Nephron progenitor cell (in vitro differentiated cells): ENCODE measurements at regions not wholly inside any gene's neighbourhood (a gene's known extent, or its start where the extent isn't known, plus 50 kb on each side); places are given as distances from the start of the nearest gene placed in this dataset.

Source experiments
- DNase-seq: peaks from one replicate; pipeline ENCODE4 v3.0.0; 2021
- H3K27ac Mint-ChIP-seq: 2 replicates; pipeline ENCODE4 v1.8.0; 2021; ENCODE audit warnings: mild to moderate bottlenecking, moderate library complexity, mixed read lengths
- H3K27me3 Mint-ChIP-seq: 2 replicates; pipeline ENCODE4 v1.8.0; 2021; ENCODE audit warnings: mild to moderate bottlenecking, low read depth, mixed read lengths; ENCODE audit not compliant: poor library complexity
- H3K36me3 Mint-ChIP-seq: 2 replicates; pipeline ENCODE4 v1.8.0; 2021; ENCODE audit warnings: low read depth, mixed read lengths
- H3K4me1 Mint-ChIP-seq: 2 replicates; pipeline ENCODE4 v1.8.0; 2021; ENCODE audit warnings: mixed read lengths
- H3K4me3 Mint-ChIP-seq: 2 replicates; pipeline ENCODE4 v1.8.0; 2021; ENCODE audit warnings: mild to moderate bottlenecking, moderate library complexity, mixed read lengths
- H3K9me3 Mint-ChIP-seq: 2 replicates; pipeline ENCODE4 v1.8.0; 2021; ENCODE audit warnings: mild to moderate bottlenecking, moderate library complexity, mixed read lengths
- TF ChIP-seq, protein P1 (sequence below): fragments of 200-600 bp; sonication (generic); IDR thresholded peaks from 2 replicates; pipeline ENCODE4 v1.5.0; 2021; ENCODE audit warnings: antibody characterized with exemption

DNA sequence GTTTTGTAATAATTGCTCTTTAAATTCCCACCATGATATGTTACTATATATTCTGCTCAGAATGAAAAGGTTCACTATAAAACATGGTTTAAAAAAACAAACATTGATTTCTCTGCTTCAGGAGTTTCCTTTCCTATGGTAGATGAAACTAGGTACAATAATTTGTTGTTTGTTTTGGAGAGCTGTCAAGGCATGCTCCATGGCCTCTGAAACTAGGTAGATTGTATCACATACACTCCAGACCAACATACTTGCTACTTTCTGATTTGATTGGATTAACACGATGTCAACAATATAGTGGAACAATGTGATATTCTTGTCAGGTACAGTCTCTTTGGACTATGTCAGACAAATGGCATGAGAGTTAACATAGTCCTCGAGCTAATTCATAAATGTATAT is 452.7 kb upstream of the CDH9 start:
- H3K4me1 Mint-ChIP-seq: no peaks in the 10 kb centered on the region
- H3K27ac Mint-ChIP-seq: no peak overlapping the region
- H3K4me3 Mint-ChIP-seq: no peak overlapping the region
- TF ChIP-seq, protein P1, sequence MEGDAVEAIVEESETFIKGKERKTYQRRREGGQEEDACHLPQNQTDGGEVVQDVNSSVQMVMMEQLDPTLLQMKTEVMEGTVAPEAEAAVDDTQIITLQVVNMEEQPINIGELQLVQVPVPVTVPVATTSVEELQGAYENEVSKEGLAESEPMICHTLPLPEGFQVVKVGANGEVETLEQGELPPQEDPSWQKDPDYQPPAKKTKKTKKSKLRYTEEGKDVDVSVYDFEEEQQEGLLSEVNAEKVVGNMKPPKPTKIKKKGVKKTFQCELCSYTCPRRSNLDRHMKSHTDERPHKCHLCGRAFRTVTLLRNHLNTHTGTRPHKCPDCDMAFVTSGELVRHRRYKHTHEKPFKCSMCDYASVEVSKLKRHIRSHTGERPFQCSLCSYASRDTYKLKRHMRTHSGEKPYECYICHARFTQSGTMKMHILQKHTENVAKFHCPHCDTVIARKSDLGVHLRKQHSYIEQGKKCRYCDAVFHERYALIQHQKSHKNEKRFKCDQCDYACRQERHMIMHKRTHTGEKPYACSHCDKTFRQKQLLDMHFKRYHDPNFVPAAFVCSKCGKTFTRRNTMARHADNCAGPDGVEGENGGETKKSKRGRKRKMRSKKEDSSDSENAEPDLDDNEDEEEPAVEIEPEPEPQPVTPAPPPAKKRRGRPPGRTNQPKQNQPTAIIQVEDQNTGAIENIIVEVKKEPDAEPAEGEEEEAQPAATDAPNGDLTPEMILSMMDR: no peak
- no peak for DNase-seq
- no peaks in the 10 kb centered on the region for H3K27me3 Mint-ChIP-seq
- H3K9me3 Mint-ChIP-seq: no peaks in the 10 kb centered on the region
- no peaks in the 10 kb centered on the region for H3K36me3 Mint-ChIP-seq

DNA sequence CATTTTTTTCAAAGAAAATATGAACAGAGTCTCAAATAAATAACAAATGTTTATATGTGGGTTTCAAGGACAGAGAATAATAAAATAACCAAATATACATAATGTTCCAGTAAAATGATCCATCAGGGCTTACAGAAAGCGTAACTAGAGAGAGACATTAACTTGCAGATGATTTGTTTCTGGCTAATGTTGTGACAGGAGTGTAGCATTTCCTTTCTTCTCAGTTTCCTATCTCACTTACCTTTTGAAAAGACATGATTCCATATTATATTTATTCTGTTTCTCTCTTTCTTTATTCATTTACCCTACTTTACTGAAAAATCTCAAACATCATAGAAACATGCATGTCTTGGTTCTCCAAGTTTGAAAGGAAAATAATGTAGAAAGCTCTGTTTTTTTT is 451.3 kb upstream of the CDH9 start:
- no peaks in the 10 kb centered on the region for H3K4me1 Mint-ChIP-seq
- H3K27me3 Mint-ChIP-seq: no peaks in the 10 kb centered on the region
- no peak for DNase-seq
- no peak overlapping the region for H3K27ac Mint-ChIP-seq
- TF ChIP-seq, protein P1: no peak
- no peaks in the 10 kb centered on the region for H3K9me3 Mint-ChIP-seq
- no peaks in the 10 kb centered on the region for H3K36me3 Mint-ChIP-seq
- no peak overlapping the region for H3K4me3 Mint-ChIP-seq

DNA sequence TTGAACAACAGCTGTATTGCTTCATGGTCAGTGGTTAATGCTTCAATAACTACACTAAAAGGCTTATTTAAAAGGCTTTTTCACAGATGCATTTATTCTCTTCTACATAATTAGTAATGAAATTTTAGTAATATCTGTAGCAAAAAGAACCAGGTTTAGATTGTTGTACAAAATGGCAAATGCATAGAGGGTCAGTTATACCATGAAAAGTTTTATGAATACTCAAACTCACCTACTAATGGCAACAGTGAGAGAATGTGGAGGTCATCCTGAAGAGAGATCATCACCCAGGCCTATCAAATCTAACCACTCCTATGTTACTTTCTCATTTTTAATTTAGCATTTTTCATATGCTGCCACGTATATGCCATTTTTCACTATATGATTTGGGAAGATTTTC is 444.3 kb upstream of the CDH9 start:
- no peak overlapping the region for H3K4me3 Mint-ChIP-seq
- H3K27me3 Mint-ChIP-seq: no peaks in the 10 kb centered on the region
- peaks cover 13% of the 10 kb centered on the region for H3K36me3 Mint-ChIP-seq
- no peaks in the 10 kb centered on the region for H3K4me1 Mint-ChIP-seq
- H3K27ac Mint-ChIP-seq: no peak overlapping the region
- H3K9me3 Mint-ChIP-seq: peaks cover 8% of the 10 kb centered on the region
- TF ChIP-seq, protein P1: no peak
- DNase-seq: no peak

DNA sequence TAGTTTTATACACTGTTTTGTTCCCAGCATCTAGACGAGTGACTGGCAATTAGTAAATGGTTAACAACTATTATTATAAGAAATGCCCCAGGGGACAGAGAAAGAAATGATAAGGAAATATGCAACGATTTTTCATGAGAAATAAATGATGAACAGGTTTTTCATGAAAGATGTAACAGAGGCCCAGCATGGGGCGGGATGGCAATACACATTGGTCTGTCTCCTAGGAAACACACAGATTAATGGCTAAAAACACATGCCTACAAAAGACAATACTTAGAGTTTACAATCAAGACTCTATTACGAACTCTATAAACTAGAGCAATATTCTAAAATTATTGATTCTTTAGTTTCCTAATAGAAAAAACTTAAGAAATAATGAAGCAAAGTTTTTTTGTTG is 441.5 kb upstream of the CDH9 start:
- Mint-ChIP-seq H3K4me3 (no peak overlapping the region), H3K4me1 (no peaks in the 10 kb centered on the region), H3K9me3 (peaks cover 36% of the 10 kb centered on the region), H3K36me3 (peaks cover 41% of the 10 kb centered on the region), H3K27me3 (no peaks in the 10 kb centered on the region), H3K27ac (no peak overlapping the region)
- DNase-seq: no peak
- TF ChIP-seq, protein P1: no peak

DNA sequence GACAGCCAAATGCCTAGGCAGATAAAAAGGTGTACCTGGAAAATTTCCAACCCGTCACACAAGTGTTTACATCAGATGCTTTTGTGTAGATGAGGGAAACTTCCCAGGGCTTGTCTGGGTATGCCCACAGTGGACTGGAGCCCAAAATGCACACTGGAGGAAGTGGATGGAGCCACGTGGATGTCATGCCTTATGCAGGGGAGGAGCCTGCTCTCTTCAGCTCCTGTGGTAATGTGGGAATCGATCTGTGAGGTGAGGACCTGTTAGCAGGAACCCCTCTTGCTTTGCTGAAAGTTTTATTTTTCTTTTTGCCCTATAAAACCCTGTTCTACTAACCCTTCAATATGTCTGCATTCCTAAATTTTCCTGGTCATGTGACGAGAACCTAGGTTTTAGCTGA is 439.2 kb upstream of the CDH9 start:
- H3K4me3 Mint-ChIP-seq: no peak overlapping the region
- H3K27ac Mint-ChIP-seq: no peak overlapping the region
- peaks cover 4% of the 10 kb centered on the region for H3K4me1 Mint-ChIP-seq
- TF ChIP-seq, protein P1: no peak
- peaks cover 48% of the 10 kb centered on the region for H3K9me3 Mint-ChIP-seq
- H3K27me3 Mint-ChIP-seq: no peaks in the 10 kb centered on the region
- H3K36me3 Mint-ChIP-seq: peaks cover 52% of the 10 kb centered on the region
- no peak for DNase-seq

DNA sequence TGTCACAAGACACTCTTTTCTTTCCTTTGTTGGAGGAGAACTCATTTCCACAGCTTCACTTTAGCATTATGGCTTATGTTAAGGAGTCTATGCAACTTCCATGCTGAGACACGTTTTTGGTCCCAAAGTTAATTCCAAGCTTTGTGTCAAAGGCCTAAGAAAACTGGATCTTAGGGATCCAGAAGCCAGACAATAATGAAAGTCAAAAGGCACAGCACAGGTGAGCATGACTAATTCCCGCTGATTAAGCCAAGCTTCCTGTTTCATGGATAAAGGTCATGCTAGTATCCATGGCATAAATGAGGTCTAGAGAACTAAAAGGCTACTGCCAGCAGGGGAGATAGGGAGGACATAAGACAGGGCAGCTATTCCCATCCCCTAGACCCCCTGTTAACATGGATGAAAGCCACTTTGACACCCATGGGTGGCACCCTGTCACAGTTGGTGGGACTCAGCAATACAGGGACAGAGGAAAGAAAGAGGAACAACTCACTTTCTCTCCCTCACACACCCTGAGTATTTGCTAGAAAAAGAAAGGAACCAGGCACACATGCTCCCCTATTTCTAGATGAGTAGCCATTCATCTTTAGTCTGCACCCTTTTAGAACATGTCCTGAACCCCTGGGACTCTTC is 438.1 kb upstream of the CDH9 start:
- peaks cover 57% of the 10 kb centered on the region for H3K9me3 Mint-ChIP-seq
- no peak overlapping the region for H3K4me3 Mint-ChIP-seq
- H3K27ac Mint-ChIP-seq: no peak overlapping the region
- H3K27me3 Mint-ChIP-seq: no peaks in the 10 kb centered on the region
- no peak for DNase-seq
- H3K4me1 Mint-ChIP-seq: peaks cover 6% of the 10 kb centered on the region
- TF ChIP-seq, protein P1: no peak
- peaks cover 53% of the 10 kb centered on the region for H3K36me3 Mint-ChIP-seq
